H9 (cell line): ENCODE measurements at regions not wholly inside any gene's neighbourhood (a gene's known extent, or its start where the extent isn't known, plus 50 kb on each side); places are given as distances from the start of the nearest gene placed in this dataset.

ENCODE experiments used
- DNase-seq: peaks from one replicate; pipeline ENCODE4 v3.0.0-alpha.2; 2017
- H2AFZ ChIP-seq: one replicate; pipeline ENCODE4 v1.6.1; 2013; ENCODE audit warnings: mild to moderate bottlenecking, low read length, control low read depth, moderate library complexity
- H2AK5ac ChIP-seq: 2 replicates; pipeline ENCODE4 v1.6.1; 2013; ENCODE audit warnings: low read length, control low read depth, mixed read lengths; ENCODE audit not compliant: insufficient read length
- H2BK120ac ChIP-seq: one replicate; pipeline ENCODE4 v1.6.1; 2013; ENCODE audit warnings: low read depth, mild to moderate bottlenecking, low read length, control low read depth, inconsistent platforms; ENCODE audit not compliant: poor library complexity, severe bottlenecking
- H2BK12ac ChIP-seq: 2 replicates; pipeline ENCODE4 v1.6.1; 2013; ENCODE audit warnings: low read length, control low read depth, mixed read lengths, low read depth; ENCODE audit not compliant: insufficient read length
- H2BK15ac ChIP-seq: 2 replicates; pipeline ENCODE4 v1.6.1; 2013; ENCODE audit warnings: low read depth, low read length, control low read depth
- H2BK20ac ChIP-seq: one replicate; pipeline ENCODE4 v1.6.1; 2013; ENCODE audit warnings: low read depth, mild to moderate bottlenecking, low read length, control low read depth, inconsistent platforms; ENCODE audit not compliant: poor library complexity, severe bottlenecking
- H2BK5ac ChIP-seq: 2 replicates; pipeline ENCODE4 v1.6.1; 2013; ENCODE audit warnings: low read length, control low read depth, mixed read lengths; ENCODE audit not compliant: insufficient read length
- H3K14ac ChIP-seq: 2 replicates; pipeline ENCODE4 v1.6.1; 2013; ENCODE audit warnings: low read length, control low read depth; ENCODE audit not compliant: insufficient read depth
- H3K18ac ChIP-seq: 2 replicates; pipeline ENCODE4 v1.6.1; 2013; ENCODE audit warnings: low read depth, mild to moderate bottlenecking, mixed read lengths, low read length, control low read depth; ENCODE audit not compliant: insufficient read length
- H3K23ac ChIP-seq: 2 replicates; pipeline ENCODE4 v1.6.1; 2013; ENCODE audit warnings: low read length, control low read depth, mixed read lengths, low read depth; ENCODE audit not compliant: insufficient read length
- H3K23me2 ChIP-seq: 2 replicates; pipeline ENCODE4 v1.6.1; 2013; ENCODE audit warnings: low read depth, mild to moderate bottlenecking, mixed read lengths, low read length, control low read depth; ENCODE audit not compliant: insufficient read length, poor library complexity, severe bottlenecking
- H3K27ac ChIP-seq: 2 replicates; pipeline ENCODE4 v1.5.1; 2013; ENCODE audit warnings: low read length, control low read depth, mixed read lengths, low read depth; ENCODE audit not compliant: insufficient read length
- H3K27me3 ChIP-seq: 2 replicates; pipeline ENCODE4 v1.6.1; 2013; ENCODE audit warnings: low read length, control low read depth, inconsistent platforms; ENCODE audit not compliant: insufficient read depth
- H3K4ac ChIP-seq: 2 replicates; pipeline ENCODE4 v1.6.1; 2013; ENCODE audit warnings: low read depth, mild to moderate bottlenecking, control low read depth, inconsistent platforms, low read length, moderate library complexity
- H3K4me1 ChIP-seq: 2 replicates; pipeline ENCODE4 v1.6.1; 2013; ENCODE audit warnings: low read length, control low read depth, inconsistent platforms; ENCODE audit not compliant: insufficient read depth
- H3K4me2 ChIP-seq: 2 replicates; pipeline ENCODE4 v1.6.1; 2013; ENCODE audit warnings: low read length, control low read depth, mixed read lengths; ENCODE audit not compliant: insufficient read length, insufficient read depth
- H3K56ac ChIP-seq: 2 replicates; pipeline ENCODE4 v1.6.1; 2013; ENCODE audit warnings: low read depth, mild to moderate bottlenecking, mixed read lengths, low read length, control low read depth; ENCODE audit not compliant: insufficient read length
- H3K79me1 ChIP-seq: 2 replicates; pipeline ENCODE4 v1.6.1; 2013; ENCODE audit warnings: low read depth, mild to moderate bottlenecking, moderate library complexity, low read length, control low read depth, inconsistent platforms; ENCODE audit not compliant: insufficient read depth, poor library complexity, severe bottlenecking
- H3K79me2 ChIP-seq: 2 replicates; pipeline ENCODE4 v1.6.1; 2013; ENCODE audit warnings: low read length, control low read depth, inconsistent platforms; ENCODE audit not compliant: insufficient read depth
- H3K9ac ChIP-seq: 2 replicates; pipeline ENCODE4 v1.6.1; 2013; ENCODE audit warnings: low read length, control low read depth, mixed read lengths; ENCODE audit not compliant: insufficient read length; ENCODE audit errors: extremely low read depth
- H3K9me3 ChIP-seq: one replicate; pipeline ENCODE4 v1.6.1; 2013; ENCODE audit warnings: low read depth, low read length, inconsistent platforms; ENCODE audit not compliant: control insufficient read depth
- H3T11ph ChIP-seq: one replicate; pipeline ENCODE4 v1.6.1; 2013; ENCODE audit warnings: mild to moderate bottlenecking, low read length, control low read depth, inconsistent platforms
- H4K20me1 ChIP-seq: one replicate; pipeline ENCODE4 v1.6.1; 2013; ENCODE audit not compliant: control insufficient read depth, insufficient read length, insufficient read depth
- H4K5ac ChIP-seq: 2 replicates; pipeline ENCODE4 v1.6.1; 2013; ENCODE audit warnings: low read depth, mild to moderate bottlenecking, mixed read lengths, low read length, control low read depth; ENCODE audit not compliant: insufficient read length
- H4K8ac ChIP-seq: replicated peaks from 2 replicates; pipeline ENCODE4 v1.6.1; 2013; ENCODE audit warnings: low read length, control low read depth, mixed read lengths, low read depth; ENCODE audit not compliant: insufficient read length
- H4K91ac ChIP-seq: 2 replicates; pipeline ENCODE4 v1.6.1; 2013; ENCODE audit warnings: low read depth, mild to moderate bottlenecking, moderate library complexity, mixed read lengths, low read length, control low read depth; ENCODE audit not compliant: insufficient read length
- H3K27ac Mint-ChIP-seq, 3 experiments: 2 replicates in 2 of 3; 3 replicates in 1 of 3; pipeline ENCODE4 v1.8.0; 2020 to 2021; ENCODE audit warnings: mixed read lengths in 3 of 3, mild to moderate bottlenecking in 1 of 3, moderate library complexity in 1 of 3
- H3K27me3 Mint-ChIP-seq: 2 replicates; pipeline ENCODE4 v1.8.0; 2021; ENCODE audit warnings: low read depth, mild to moderate bottlenecking, moderate library complexity, mixed read lengths
- H3K36me3 Mint-ChIP-seq, 3 experiments: 2 replicates in 2 of 3; 3 replicates in 1 of 3; pipeline ENCODE4 v1.8.0; 2020 to 2021; ENCODE audit warnings: low read depth in 3 of 3, mixed read lengths in 3 of 3; ENCODE audit not compliant: insufficient read depth in 1 of 3
- H3K4me1 Mint-ChIP-seq, 2 experiments: 2 replicates each; pipeline ENCODE4 v1.8.0; 2020; ENCODE audit warnings: mixed read lengths in 2 of 2
- H3K4me3 Mint-ChIP-seq, 2 experiments: 2 replicates in 1 of 2; 3 replicates in 1 of 2; pipeline ENCODE4 v1.8.0; 2020 to 2021; ENCODE audit warnings: mild to moderate bottlenecking in 2 of 2, mixed read lengths in 2 of 2, moderate library complexity in 1 of 2
- H3K9me3 Mint-ChIP-seq, 2 experiments: 2 replicates in 1 of 2; 3 replicates in 1 of 2; pipeline ENCODE4 v1.8.0; 2020; ENCODE audit warnings: mild to moderate bottlenecking in 2 of 2, mixed read lengths in 2 of 2, moderate library complexity in 1 of 2
- CTCF ChIP-seq: fragments of 200-600 bp; sonication (generic); conservative IDR thresholded peaks from 3 replicates; pipeline ENCODE4 v1.8.0; 2021; ENCODE audit warnings: antibody characterized with exemption, mild to moderate bottlenecking

- no peak overlapping the region for H3K14ac ChIP-seq
- Mint-ChIP-seq H3K36me3 (no peaks in the 10 kb centered on the region), H3K27me3 (no peaks in the 10 kb centered on the region), H3K4me1 (no peaks in the 10 kb centered on the region), H3K9me3 (peaks cover 0 to 1% of the 10 kb centered on the region in 2 experiments; a peak in 1 of 5 replicates), H3K27ac (no peak overlapping the region), H3K4me3 (no peak overlapping the region)
- no peak overlapping the region for H2BK12ac ChIP-seq
- no peak overlapping the region for H2BK20ac ChIP-seq
- H2BK120ac ChIP-seq: no peak overlapping the region
- no peak overlapping the region for H2AFZ ChIP-seq
- no peak overlapping the region for H3T11ph ChIP-seq
- no peak overlapping the region for H3K56ac ChIP-seq
- no peak overlapping the region for H3K23ac ChIP-seq
- H3K18ac ChIP-seq: no peak overlapping the region
- no peak overlapping the region for H3K4ac ChIP-seq
- H2BK15ac ChIP-seq: no peak overlapping the region
- no peaks in the 10 kb centered on the region for H3K9me3 ChIP-seq
- H3K27ac ChIP-seq: no peak overlapping the region
- H2AK5ac ChIP-seq: no peak overlapping the region
- DNase-seq: no peak
- no peaks in the 10 kb centered on the region for H3K79me1 ChIP-seq
- H4K91ac ChIP-seq: no peak overlapping the region
- no peak overlapping the region for H3K9ac ChIP-seq
- H3K79me2 ChIP-seq: no peaks in the 10 kb centered on the region
- H3K23me2 ChIP-seq: no peaks in the 10 kb centered on the region
- H2BK5ac ChIP-seq: no peak overlapping the region
- no peak overlapping the region for H4K8ac ChIP-seq
- H3K4me1 ChIP-seq: no peaks in the 10 kb centered on the region
- H4K20me1 ChIP-seq: no peaks in the 10 kb centered on the region
- no peaks in the 10 kb centered on the region for H3K27me3 ChIP-seq
- H4K5ac ChIP-seq: no peak overlapping the region
- H3K4me2 ChIP-seq: no peak overlapping the region
- TF ChIP-seq CTCF: no peak
Observed at GRCh38 chr1:80076469-80076868, 1069.9 kb upstream of the ADGRL4 start.
